Fibroblast of skin of abdomen (primary cell): ENCODE measurements at regions not wholly inside any gene's neighbourhood (a gene's known extent, or its start where the extent isn't known, plus 50 kb on each side); places are given as distances from the start of the nearest gene placed in this dataset.
"Not testable (repeated sequence)": the region's sequence is repeated elsewhere in the genome, so short reads cannot be mapped to it uniquely, and the experiment has no call there.

ENCODE experiments used
- DNase-seq: peaks from one replicate; pipeline ENCODE4 v3.0.0-alpha.2; 2013

DNA sequence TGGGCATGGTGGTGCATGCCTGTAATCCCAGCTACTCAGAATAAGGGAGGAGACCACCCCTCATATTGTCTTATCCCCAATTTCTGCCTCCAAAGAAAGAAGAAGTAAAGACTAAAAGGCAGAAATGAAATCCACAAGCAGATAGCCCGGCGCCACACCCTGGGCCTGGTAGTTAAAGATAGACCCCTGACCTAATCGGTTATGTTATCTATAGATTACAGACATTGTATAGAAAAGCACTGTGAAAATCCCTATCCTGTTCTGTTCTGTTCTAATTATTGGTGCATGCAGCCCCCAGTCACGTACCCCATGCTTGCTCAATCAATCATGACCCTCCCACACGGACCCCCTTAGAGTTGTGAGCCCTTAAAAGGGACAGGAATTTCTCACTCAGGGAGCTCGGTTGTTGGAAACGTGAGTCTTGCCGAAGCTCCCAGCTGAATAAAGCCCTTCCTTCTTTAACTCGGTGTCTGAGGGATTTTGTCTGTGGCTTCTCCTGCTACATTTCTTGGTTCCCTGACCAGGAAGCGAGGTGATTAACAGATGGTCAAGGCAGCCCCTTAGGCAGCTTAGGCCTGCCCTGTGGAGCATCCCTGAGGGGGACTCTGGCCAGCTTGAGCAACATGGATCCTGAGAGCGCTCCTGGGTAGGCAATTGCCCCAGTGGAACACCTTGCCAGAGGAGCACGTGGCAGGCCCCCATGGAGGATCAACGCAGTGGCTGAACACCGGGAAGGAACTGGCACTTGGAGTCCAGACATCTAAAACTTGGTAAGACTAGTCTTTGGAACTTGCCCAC, 188.7 kb upstream of the NDUFV2 start:
- DNase-seq, result not testable (repeated sequence)

- not testable (repeated sequence) for DNase-seq
Measured at GRCh38 chr18:8914404-8915264, 187.9 kb upstream of the NDUFV2 start.

DNA sequence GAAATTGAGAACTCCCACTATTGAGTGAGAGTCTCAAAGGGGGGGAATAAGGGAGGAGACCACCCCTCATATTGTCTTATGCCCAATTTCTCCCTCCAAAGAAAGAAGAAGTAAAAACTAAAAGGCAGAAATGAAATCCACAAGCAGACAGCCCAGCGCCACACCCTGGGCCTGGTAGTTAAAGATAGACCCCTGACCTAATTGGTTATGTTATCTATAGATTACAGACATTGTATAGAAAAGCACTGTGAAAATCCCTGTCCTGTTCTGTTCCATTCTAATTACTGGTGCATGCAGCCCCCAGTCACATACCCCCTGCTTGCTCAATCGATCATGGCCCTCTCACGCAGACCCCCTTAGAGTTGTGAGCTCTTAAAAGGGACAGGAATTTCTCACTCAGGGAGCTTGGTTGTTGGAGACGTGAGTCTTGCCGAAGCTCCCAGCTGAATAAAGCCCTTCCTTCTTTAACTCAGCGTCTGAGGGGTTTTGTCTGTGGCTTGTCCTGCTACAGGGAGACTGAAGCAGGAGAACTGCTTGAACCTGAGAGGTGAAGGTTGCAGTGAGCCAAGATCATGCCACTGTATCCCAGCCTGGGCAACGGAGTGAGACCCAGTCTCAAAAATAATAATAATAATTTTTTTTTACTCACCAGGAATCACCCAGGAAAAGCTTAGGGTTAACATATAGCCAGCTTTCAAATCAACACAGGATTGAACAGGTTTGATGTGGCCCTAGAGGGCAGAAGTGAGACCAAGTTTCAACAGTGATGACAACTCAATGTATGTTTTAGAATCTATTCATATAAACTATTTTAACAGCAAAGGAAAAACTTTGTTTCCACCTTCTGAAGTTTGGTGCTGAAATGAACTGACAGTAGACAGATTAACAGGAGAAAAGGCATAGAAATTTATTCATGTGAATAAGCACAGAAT, 181.4 kb upstream of the NDUFV2 start:
- DNase-seq, result not testable (repeated sequence)

DNA sequence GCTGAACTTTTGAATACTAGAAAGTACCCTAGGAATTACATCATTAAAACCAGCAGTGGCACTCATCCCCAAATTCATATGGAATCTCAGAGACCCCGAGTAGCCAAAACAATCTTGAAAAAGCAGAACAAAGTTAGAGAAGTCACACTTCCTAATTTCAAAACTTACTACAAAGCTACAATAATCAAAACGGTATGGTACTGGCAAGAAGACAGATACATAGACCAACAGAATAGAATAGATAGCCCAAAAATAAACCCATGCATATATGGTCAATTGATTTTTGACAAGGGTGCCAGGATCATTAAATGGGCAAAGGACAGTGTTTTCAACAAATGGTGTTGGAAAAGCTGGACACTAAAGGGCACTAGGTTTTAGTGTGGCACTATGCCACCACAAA, 176.0 kb upstream of the NDUFV2 start:
- no peak for DNase-seq

DNA sequence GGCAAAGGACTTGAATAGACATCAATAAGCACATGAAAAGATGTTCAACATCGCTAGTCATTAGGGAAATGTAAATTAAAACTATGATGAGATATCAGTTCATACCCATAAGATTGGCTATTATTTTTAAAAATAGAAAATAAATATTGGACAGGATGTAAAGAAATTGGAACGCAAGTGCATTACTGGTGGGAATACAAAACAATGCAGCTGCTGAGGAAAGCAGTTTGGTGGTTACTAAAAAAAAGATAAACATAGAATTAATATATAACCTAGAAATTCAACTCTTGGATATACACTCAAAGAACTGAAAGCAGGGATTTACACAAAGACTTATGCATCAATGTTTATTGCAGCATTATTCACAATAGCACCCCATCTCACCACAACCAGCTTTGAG, 174.5 kb upstream of the NDUFV2 start:
- DNase-seq, result no peak

DNA sequence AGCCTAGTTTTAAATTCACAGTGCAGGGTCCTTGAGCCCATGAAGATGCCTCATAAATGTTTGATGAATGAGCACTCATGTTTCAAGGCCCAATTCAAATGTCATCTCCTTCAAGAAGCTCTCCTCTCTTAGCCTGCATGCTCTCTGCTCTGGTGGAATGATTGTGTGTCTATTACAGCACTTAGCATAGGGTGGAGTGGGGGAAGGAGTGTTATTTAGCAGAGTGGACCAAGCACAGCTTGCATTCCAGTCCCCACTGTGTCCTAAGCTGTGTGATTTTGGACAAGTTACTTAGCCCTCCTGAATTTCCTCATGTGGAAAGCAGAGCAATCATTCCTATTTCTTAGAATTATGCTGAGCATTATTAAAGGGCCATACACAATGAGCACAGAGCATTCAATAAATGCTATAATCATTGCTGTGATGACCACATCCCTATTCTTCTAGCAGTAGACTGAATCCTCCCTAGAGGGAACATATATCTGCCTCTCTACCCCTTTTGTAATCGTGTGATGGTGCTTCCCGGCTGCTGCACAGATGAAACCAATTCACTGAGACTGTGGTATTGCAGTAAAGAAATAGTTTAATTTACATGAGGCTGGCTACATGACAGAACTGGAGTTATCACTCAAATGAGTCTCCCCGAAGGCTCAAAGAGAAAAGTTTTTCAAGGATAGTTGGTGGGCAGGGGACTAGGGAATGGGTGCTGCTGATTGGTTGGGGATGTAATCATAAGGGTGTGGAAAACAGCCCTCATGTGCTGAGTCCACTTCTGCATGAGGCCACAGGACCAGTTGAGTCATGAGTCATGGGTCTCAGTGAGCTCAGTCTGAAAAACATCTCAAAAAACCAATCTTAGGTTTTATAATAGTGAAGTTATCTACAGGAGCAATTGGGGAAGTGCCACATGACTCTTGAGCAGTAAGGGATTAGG, 173.4 kb upstream of the NDUFV2 start:
- no peak for DNase-seq

DNA sequence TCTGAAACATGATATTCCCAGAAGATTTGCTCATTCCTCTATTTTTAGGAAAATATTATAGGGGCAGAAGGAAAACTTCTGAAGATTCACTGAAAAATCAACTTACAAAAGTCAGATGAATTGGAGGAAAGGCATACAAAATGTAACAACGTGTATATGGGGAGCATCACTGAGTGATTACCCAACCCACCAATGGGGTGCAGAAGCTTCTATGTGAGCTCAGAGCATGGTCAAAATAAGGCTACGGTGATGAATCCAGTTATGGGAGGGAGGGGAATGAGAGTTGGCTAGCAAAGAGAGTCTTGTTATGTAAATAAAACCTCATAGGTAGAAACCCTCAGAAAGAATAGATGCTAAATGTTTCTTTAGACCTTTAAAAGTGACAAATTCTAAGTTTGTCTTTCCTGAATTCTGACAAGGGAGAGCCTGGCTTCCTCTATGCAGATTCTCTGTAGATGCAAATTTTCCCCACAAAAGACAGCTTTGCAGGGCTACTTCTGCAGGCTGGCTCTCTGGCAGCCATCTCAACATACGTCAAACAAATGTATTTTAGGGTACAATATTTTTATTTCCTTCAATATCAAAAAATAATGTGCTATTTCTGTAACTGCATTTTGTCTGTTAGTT, 171.4 kb upstream of the NDUFV2 start:
- no peak for DNase-seq

DNA sequence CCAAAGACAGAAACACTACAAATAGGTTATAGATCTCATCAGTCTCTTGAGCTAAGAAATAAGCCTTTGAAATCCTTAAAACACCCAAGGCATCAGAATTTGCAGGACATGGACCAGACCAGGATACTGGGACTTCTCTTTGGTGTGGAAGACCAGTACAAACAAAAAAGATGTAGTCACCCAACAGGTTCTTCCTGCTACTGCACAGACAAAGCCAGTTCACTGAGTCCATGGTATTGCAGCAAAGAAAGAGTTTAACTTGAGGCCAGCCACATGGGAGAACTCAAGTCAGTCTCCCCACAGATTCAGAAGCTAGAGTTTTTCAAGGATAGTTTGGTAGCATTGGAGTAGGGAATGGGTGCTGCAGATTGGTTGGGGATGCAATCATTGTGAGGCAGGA, 169.6 kb upstream of the NDUFV2 start:
- DNase-seq, result no peak

DNA sequence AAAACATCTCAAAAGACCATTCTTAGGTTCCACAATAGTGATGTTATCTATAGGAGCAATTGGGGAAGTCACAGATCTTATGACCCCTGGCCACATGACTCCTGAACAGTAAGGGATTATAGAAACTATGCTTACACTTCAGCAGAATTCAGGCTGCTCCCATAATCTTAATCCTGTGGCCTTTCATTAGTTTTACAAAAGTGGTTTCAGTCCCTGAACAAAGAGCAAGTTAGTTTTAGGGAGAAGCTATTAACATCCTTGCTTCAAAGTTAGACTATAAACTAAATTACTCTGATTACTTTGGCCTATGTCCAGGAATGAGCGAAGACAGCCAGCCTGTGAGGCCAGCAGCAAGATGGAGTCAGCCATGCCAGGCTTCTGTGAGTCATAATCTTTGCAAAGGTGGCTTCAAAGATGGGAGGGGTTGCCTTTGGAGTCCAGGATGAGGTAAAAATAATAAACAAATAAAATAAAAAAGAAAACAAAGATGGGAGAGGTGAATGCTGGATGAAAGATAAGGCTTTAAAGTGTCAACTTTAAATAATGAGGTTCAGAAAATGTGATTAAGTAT, 168.7 kb upstream of the NDUFV2 start:
- no peak for DNase-seq

- DNase-seq, result not testable (repeated sequence)
Measured at GRCh38 chr18:8935346-8935745, 167.2 kb upstream of the NDUFV2 start.

- DNase-seq, result no peak
Measured at GRCh38 chr18:8936619-8937018, 165.9 kb upstream of the NDUFV2 start.

DNA sequence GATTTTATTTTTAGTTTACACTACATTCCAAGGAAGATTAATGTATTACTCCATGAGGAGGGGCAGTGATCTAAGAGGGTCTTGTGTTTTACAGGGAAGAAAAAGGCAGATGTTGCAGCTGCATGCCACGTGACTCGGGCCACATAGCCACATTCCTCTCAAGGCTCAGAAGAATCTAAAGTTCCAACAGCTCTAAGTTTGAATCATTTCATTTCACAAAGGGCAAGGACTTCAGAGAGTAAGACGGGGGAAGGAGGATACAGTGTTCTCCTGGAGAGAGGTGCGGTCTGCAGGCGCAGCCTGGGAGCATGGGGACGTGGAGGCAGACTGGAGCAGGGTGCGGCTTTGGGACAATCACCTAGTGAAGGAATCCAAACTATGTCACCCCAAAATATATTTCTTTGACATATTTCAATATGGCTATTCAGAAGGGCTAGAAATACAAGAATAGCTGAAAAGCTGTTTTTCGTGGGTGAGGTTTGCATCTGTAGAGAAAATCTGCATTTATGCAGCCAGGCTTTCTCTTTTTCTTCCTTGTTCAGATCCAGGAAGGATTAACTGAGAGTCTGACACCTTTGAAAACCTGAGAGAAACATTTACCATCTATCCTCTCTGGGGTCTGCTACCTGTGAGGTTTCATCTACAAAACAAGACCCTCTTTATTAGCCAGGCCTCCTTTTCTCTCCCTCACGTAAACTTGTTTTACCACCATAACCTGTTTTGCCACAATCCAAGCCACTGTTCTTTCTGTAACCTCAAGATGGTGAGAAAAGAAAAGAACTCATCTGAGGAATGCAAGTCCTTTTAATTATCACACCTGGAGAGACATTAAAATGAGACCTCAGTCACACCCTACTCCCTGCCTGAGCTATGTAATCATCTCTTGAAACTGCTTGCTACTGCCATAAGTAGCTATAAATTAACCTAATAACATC, 165.1 kb upstream of the NDUFV2 start:
- peak; percentile 76 for DNase-seq

- peak; percentile 71 for DNase-seq
Measured at GRCh38 chr18:8938817-8939216, 163.7 kb upstream of the NDUFV2 start.

- peak; percentile 42 for DNase-seq
Measured at GRCh38 chr18:8942021-8942908, 160.2 kb upstream of the NDUFV2 start.

GRCh38 chr18:8942909-8943545, 159.5 kb upstream of the NDUFV2 start:
- DNase-seq, result no peak

- peak; percentile 66 for DNase-seq
Measured at GRCh38 chr18:8943900-8944870, 158.3 kb upstream of the NDUFV2 start.

DNA sequence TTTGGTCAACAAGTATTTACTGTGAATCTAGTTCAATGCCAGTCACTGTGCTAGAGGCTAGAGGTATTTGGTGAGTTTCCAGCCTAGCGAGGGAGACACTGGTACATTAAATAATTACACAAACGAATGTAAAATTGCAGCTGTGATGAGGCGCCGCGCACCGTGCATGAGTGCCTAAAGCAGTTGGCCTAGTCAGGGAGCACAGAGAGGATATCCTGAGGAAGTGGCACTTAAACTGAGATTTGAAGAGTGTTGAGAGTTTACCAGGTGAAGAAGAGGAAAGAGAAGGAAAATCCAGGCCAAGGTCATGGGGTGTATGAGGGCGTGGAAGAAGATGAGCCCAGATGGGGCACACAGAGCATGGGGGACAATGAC, 157.6 kb upstream of the NDUFV2 start:
- no peak for DNase-seq
